ENCODE measurements at regions not wholly inside any gene's neighbourhood (a gene's known extent, or its start where the extent isn't known, plus 50 kb on each side); places are given as distances from the start of the nearest gene placed in this dataset.

DNA sequence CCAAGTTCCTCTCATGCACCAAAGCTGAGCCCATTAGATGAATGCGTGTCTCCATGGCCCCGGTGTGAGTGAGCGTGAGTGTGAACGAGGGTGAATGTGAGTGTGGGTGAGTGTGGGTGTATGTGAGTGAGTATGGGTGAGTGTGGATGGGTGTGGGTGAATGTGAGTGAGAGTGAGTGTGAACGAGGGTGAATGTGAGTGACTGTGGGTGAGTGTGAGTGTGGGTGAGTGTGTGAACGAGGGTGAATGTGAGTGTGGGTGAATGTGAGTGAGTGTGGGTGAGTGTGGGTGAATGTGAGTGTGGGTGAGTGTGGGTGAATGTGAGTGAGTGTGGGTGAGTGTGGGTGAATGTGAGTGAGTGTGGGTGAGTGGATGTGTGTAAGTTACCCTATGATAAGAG is 1521.8 kb upstream of the TENM3 start:
- Histone ChIP-seq H3K27ac (no peak overlapping the region), H3K9me3 (no peaks in the 10 kb centered on the region), H3K27me3 (no peaks in the 10 kb centered on the region), H3K36me3 (no peaks in the 10 kb centered on the region), H3K4me1 (no peaks in the 10 kb centered on the region), H3K4me3 (replicated peaks in 1 of 3) (no peak overlapping the region)
- DNase-seq = no peak
- intact Hi-C loops (cut with DNase I) = no loop called here
- 73 to 77% methylated on average over 6 of the region's 6 CpGs for WGBS, 2 donors
- TF ChIP-seq POLR2A (IDR thresholded peaks at IDR 0.05) = no peak
- TF ChIP-seq, protein P1, sequence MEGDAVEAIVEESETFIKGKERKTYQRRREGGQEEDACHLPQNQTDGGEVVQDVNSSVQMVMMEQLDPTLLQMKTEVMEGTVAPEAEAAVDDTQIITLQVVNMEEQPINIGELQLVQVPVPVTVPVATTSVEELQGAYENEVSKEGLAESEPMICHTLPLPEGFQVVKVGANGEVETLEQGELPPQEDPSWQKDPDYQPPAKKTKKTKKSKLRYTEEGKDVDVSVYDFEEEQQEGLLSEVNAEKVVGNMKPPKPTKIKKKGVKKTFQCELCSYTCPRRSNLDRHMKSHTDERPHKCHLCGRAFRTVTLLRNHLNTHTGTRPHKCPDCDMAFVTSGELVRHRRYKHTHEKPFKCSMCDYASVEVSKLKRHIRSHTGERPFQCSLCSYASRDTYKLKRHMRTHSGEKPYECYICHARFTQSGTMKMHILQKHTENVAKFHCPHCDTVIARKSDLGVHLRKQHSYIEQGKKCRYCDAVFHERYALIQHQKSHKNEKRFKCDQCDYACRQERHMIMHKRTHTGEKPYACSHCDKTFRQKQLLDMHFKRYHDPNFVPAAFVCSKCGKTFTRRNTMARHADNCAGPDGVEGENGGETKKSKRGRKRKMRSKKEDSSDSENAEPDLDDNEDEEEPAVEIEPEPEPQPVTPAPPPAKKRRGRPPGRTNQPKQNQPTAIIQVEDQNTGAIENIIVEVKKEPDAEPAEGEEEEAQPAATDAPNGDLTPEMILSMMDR (IDR thresholded peaks at IDR 0.05) = no peak

DNA sequence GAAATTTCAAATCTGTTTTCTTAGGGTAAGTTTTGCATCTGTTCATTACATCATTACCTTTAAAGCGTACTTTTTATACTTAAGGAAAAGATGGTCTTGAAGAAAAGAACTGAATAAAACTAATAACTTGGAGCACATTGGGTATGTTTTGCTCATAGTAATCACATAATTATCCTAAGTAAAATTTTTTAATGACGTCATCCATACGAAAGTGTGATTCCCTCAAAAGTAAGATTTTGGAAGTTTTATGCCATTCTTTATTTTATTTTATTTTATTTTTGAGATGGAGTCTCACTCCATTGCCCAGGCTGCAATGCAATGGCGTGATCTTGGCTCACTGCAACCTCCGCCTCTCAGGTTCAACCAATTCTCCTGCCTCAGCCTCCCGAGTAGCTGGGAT is 1516.6 kb upstream of the TENM3 start:
- H3K4me3 ChIP-seq (replicated peaks in 1 of 3) = no peak overlapping the region
- H3K9me3 ChIP-seq = no peaks in the 10 kb centered on the region
- no peak overlapping the region for H3K27ac ChIP-seq
- 77 to 79% methylated on average over 6 of the region's 6 CpGs for WGBS, 2 donors
- no peak for DNase-seq
- intact Hi-C loops (cut with DNase I) = no loop called here
- H3K4me1 ChIP-seq = no peaks in the 10 kb centered on the region
- no peaks in the 10 kb centered on the region for H3K36me3 ChIP-seq
- no peaks in the 10 kb centered on the region for H3K27me3 ChIP-seq
- TF ChIP-seq, protein P1 (IDR thresholded peaks at IDR 0.05) = no peak
- no peak for TF ChIP-seq POLR2A (IDR thresholded peaks at IDR 0.05)

DNA sequence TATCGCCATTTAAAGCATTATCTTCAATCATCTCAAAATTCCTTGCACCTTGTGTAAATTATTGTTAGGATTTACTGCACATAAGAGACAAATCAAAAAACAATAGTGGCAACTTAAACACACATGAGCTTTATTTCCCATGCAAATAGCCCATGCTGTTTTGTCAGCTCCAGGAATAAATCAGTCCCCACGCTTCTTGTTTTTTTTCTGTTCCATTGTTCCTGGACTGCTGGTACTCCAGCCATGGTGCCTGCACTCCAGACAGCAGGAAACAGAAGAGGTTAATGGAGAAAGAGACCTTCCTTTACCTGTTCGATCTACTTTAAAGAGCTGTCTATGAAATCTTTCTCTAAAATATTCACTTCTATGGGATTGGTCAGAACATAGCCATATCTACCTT is 1515.7 kb upstream of the TENM3 start:
- DNase-seq = no peak
- Histone ChIP-seq H3K36me3 (no peaks in the 10 kb centered on the region), H3K9me3 (no peaks in the 10 kb centered on the region), H3K27ac (no peak overlapping the region), H3K4me1 (no peaks in the 10 kb centered on the region), H3K27me3 (no peaks in the 10 kb centered on the region), H3K4me3 (replicated peaks in 1 of 3) (no peak overlapping the region)
- no peak for TF ChIP-seq POLR2A (IDR thresholded peaks at IDR 0.05)
- TF ChIP-seq, protein P1 (IDR thresholded peaks at IDR 0.05) = no peak
- intact Hi-C loops (cut with DNase I) = no loop called here
- WGBS, 2 donors = 72 to 79% methylated on average over 3 of the region's 3 CpGs

DNA sequence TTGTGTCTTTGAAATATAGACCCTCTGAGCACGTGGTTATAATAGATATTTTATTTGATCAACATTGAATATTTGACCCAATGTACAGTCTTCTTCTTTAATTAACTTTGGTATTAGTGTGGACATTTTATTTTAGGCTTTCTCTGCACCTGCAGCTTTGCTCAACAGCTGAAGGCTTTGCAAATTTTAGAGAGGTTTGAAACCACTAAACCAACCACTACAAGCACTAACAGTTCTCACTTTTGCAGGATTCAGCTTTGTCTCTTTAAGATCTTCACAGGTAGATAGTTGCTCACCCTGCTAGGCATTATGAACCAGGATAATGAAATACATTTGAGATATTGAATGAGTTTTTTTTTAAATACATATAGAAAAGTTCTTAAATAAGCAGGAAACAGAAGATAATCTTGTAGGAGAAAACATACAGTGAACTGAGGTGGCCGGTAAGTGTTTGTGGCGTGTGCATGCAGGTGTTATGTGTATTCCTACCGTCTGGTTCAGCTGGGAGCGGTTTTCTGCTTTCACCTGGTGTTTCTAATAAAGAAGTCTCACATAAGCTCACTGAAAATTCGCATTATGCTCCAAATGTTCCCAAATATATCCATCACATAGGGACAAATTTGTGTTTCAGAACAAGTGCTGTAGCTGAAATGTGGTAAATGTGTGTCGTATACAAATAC is 1508.3 kb upstream of the TENM3 start:
- intact Hi-C loops (cut with DNase I) = no loop called here
- H3K27me3 ChIP-seq = no peaks in the 10 kb centered on the region
- H3K27ac ChIP-seq = no peak overlapping the region
- TF ChIP-seq, protein P1 (IDR thresholded peaks at IDR 0.05) = no peak
- WGBS, 2 donors = 82 to 83% methylated on average over 7 of the region's 7 CpGs
- no peak overlapping the region for H3K4me3 ChIP-seq (replicated peaks in 1 of 3)
- H3K4me1 ChIP-seq = no peaks in the 10 kb centered on the region
- no peaks in the 10 kb centered on the region for H3K9me3 ChIP-seq
- no peak for DNase-seq
- no peaks in the 10 kb centered on the region for H3K36me3 ChIP-seq

GRCh38 chr4:180741703-180742102 is 1501.5 kb upstream of the TENM3 start:
- Histone ChIP-seq H3K9me3 (no peaks in the 10 kb centered on the region), H3K27ac (no peak overlapping the region), H3K36me3 (no peaks in the 10 kb centered on the region), H3K27me3 (no peaks in the 10 kb centered on the region), H3K4me3 (replicated peaks in 1 of 3) (no peak overlapping the region), H3K4me1 (no peaks in the 10 kb centered on the region)
- 67 to 77% methylated on average over 1 of the region's 1 CpG for WGBS, 2 donors
- no peak for TF ChIP-seq POLR2A (IDR thresholded peaks at IDR 0.05)
- TF ChIP-seq, protein P1 (IDR thresholded peaks at IDR 0.05) = no peak
- intact Hi-C loops (cut with DNase I) = no loop called here
- no peak for DNase-seq
